ENCODE measurements at regions not wholly inside any gene's neighbourhood (a gene's known extent, or its start where the extent isn't known, plus 50 kb on each side); places are given as distances from the start of the nearest gene placed in this dataset.
"Not testable (repeated sequence)": the region's sequence is repeated elsewhere in the genome, so short reads cannot be mapped to it uniquely, and the experiment has no call there.

- H3K4me3 ChIP-seq (ENCODE audit: low read depth, low read length): no peak overlapping the region
- DNase-seq (ENCODE audit: low read depth, low spot score): no peak
- CTCF ChIA-PET: interaction anchor here (1.5 kb wide), 1 partner anchor 12 kb away, joined by 4 read pairs; no protein-coding TSS in a partner anchor
- POLR2A ChIA-PET: no interaction called here
- TF ChIP-seq CTCF (IDR thresholded peaks at IDR 0.05; ENCODE audit: insufficient read depth, low read length, missing control alignments): no peak
These were observed 69.6 kb upstream of the CD28 start for GRCh38 chr2:203636588-203637470.

- no peak for TF ChIP-seq CTCF (IDR thresholded peaks at IDR 0.05; ENCODE audit: insufficient read depth, low read length, missing control alignments)
- no peak for DNase-seq (ENCODE audit: low read depth, low spot score)
- H3K4me3 ChIP-seq (ENCODE audit: low read depth, low read length): no peak overlapping the region
- CTCF ChIA-PET: interaction anchor here (1.5 to 2.1 kb wide), 2 partner anchors 10 to 12 kb away, joined by 4 to 6 read pairs; no protein-coding TSS in a partner anchor
- POLR2A ChIA-PET: no interaction called here
These were observed 68.8 kb upstream of the CD28 start for GRCh38 chr2:203637471-203638167.

- H3K4me3 ChIP-seq (ENCODE audit: low read depth, low read length); POLR2A ChIA-PET; DNase-seq (ENCODE audit: low read depth, low spot score): not testable (repeated sequence)
- CTCF ChIA-PET: interaction anchor here (1.0 kb wide), 1 partner anchor 10 kb away, joined by 3 read pairs; no protein-coding TSS in a partner anchor
These were observed 64.6 kb upstream of the CD28 start for GRCh38 chr2:203641865-203642264.

GRCh38 chr2:203642841-203643240, 63.6 kb upstream of the CD28 start:
- H3K4me3 ChIP-seq (ENCODE audit: low read depth, low read length); DNase-seq (ENCODE audit: low read depth, low spot score); CTCF ChIA-PET; POLR2A ChIA-PET: not testable (repeated sequence)

- no peak for TF ChIP-seq CTCF (IDR thresholded peaks at IDR 0.05; ENCODE audit: insufficient read depth, low read length, missing control alignments)
- no peak for DNase-seq (ENCODE audit: low read depth, low spot score)
- CTCF ChIA-PET: no interaction called here
These were observed 60.6 kb upstream of the CD28 start for GRCh38 chr2:203645831-203646230.

GRCh38 chr2:203646266-203646864, 60.1 kb upstream of the CD28 start:
- TF ChIP-seq CTCF (IDR thresholded peaks at IDR 0.05; ENCODE audit: insufficient read depth, low read length, missing control alignments): no peak
- CTCF ChIA-PET: no interaction called here
- no peak for DNase-seq (ENCODE audit: low read depth, low spot score)
- POLR2A ChIA-PET: no interaction called here
- H3K4me3 ChIP-seq (ENCODE audit: low read depth, low read length): no peak overlapping the region

More at GRCh38 chr2:203645831-203646230, 60.6 kb upstream of the CD28 start:
- no peak overlapping the region for H3K4me3 ChIP-seq (ENCODE audit: low read depth, low read length)
- POLR2A ChIA-PET: no interaction called here

GRCh38 chr2:203646961-203647360, 59.5 kb upstream of the CD28 start:
- no peak for TF ChIP-seq CTCF (IDR thresholded peaks at IDR 0.05; ENCODE audit: insufficient read depth, low read length, missing control alignments)
- ChIA-PET POLR2A (no interaction called here), CTCF (interaction anchor here (1.0 to 1.1 kb wide), 3 partner anchors 8 to 147 kb away, joined by 3 to 6 read pairs (median 4); no protein-coding TSS in a partner anchor)
- DNase-seq (ENCODE audit: low read depth, low spot score): no peak
- H3K4me3 ChIP-seq (ENCODE audit: low read depth, low read length): no peak overlapping the region
